ENCODE measurements at regions not wholly inside any gene's neighbourhood (a gene's known extent, or its start where the extent isn't known, plus 50 kb on each side); places are given as distances from the start of the nearest gene placed in this dataset.

GRCh38 chr3:74366331-74366730, 248.1 kb downstream of the CNTN3 start:
- no peaks in the 10 kb centered on the region for H3K27me3 ChIP-seq
- H3K4me3 ChIP-seq: no peak overlapping the region
- H3K4me2 ChIP-seq: no peak overlapping the region
- H3K9ac ChIP-seq: no peak overlapping the region
- no peak overlapping the region for H3K27ac ChIP-seq
- H4K20me1 ChIP-seq: no peaks in the 10 kb centered on the region
- H3K36me3 ChIP-seq: no peaks in the 10 kb centered on the region
- H3K9me3 ChIP-seq: no peaks in the 10 kb centered on the region
- TF ChIP-seq Cebpa-rat (IDR thresholded peaks at IDR 0.05): no peak
- H3K4me1 ChIP-seq: no peaks in the 10 kb centered on the region

GRCh38 chr3:74363346-74363745, 251.1 kb downstream of the CNTN3 start:
- no peak overlapping the region for H3K4me2 ChIP-seq
- no peaks in the 10 kb centered on the region for H3K36me3 ChIP-seq
- no peak for TF ChIP-seq Cebpa-rat (IDR thresholded peaks at IDR 0.05)
- H3K9ac ChIP-seq: no peak overlapping the region
- H3K9me3 ChIP-seq: no peaks in the 10 kb centered on the region
- H3K27me3 ChIP-seq: no peaks in the 10 kb centered on the region
- H4K20me1 ChIP-seq: no peaks in the 10 kb centered on the region
- no peak overlapping the region for H3K4me3 ChIP-seq
- H3K4me1 ChIP-seq: no peaks in the 10 kb centered on the region
- no peak overlapping the region for H3K27ac ChIP-seq

GRCh38 chr3:74360406-74360805, 254.1 kb downstream of the CNTN3 start:
- TF ChIP-seq Cebpa-rat (IDR thresholded peaks at IDR 0.05): no peak
- Histone ChIP-seq H3K27ac (no peak overlapping the region), H3K4me1 (no peaks in the 10 kb centered on the region), H3K9ac (no peak overlapping the region), H3K36me3 (no peaks in the 10 kb centered on the region), H4K20me1 (no peaks in the 10 kb centered on the region), H3K4me2 (no peak overlapping the region), H3K9me3 (no peaks in the 10 kb centered on the region), H3K4me3 (no peak overlapping the region), H3K27me3 (no peaks in the 10 kb centered on the region)

DNA sequence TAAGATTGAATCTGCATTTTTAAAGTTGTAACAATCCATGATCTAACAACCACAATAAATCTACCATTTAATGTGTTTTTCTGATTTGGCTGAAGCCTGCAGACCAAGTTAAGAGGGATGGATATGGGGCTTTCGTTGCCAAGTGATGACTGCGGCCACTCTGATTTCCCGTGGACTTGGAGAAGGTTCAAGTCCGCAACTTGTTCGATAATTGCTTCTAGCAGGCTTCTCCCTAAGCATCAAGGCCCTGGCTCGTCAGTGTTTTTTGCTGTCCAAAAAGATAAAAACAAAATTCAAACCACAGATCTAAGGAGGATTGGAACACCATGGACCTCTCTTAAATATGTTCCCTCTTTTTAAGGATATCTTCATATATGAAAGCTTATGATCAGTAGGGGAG, 256.6 kb downstream of the CNTN3 start:
- H3K27ac ChIP-seq: no peak overlapping the region
- TF ChIP-seq Cebpa-rat (IDR thresholded peaks at IDR 0.05): no peak
- H3K4me2 ChIP-seq: no peak overlapping the region
- no peaks in the 10 kb centered on the region for H3K36me3 ChIP-seq
- no peaks in the 10 kb centered on the region for H3K27me3 ChIP-seq
- no peaks in the 10 kb centered on the region for H3K4me1 ChIP-seq
- H3K9ac ChIP-seq: no peak overlapping the region
- no peaks in the 10 kb centered on the region for H3K9me3 ChIP-seq
- no peaks in the 10 kb centered on the region for H4K20me1 ChIP-seq
- no peak overlapping the region for H3K4me3 ChIP-seq

DNA sequence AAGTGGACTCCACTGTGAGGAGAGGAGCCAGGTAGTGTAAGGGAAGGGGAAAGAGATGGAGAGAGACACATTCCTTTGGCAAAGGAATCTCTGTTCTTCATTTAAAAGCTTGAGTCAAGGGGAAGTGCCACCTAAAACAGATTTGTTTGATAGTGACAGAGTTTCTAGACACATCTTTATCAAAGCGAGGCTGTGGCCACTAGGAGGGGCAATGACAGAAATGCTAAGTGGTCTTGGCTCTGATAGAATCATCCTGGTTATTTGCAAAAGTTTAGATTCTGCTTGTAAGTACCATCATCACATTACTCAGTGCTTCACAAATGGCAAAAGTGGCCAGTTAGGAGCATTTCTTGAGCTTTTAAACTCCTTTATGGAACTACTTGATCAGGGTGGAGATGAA, 261.4 kb downstream of the CNTN3 start:
- Histone ChIP-seq H4K20me1 (no peaks in the 10 kb centered on the region), H3K9me3 (no peaks in the 10 kb centered on the region), H3K4me1 (no peaks in the 10 kb centered on the region), H3K4me2 (no peak overlapping the region), H3K4me3 (no peak overlapping the region), H3K27me3 (no peaks in the 10 kb centered on the region), H3K9ac (no peak overlapping the region), H3K36me3 (no peaks in the 10 kb centered on the region), H3K27ac (no peak overlapping the region)
- TF ChIP-seq Cebpa-rat (IDR thresholded peaks at IDR 0.05): no peak

- no peak overlapping the region for H3K27ac ChIP-seq
- no peaks in the 10 kb centered on the region for H3K9me3 ChIP-seq
- no peak for TF ChIP-seq Cebpa-rat (IDR thresholded peaks at IDR 0.05)
- no peak overlapping the region for H3K4me3 ChIP-seq
- H3K4me1 ChIP-seq: no peaks in the 10 kb centered on the region
- no peaks in the 10 kb centered on the region for H3K27me3 ChIP-seq
- no peak overlapping the region for H3K4me2 ChIP-seq
- H3K36me3 ChIP-seq: no peaks in the 10 kb centered on the region
- no peak overlapping the region for H3K9ac ChIP-seq
- no peaks in the 10 kb centered on the region for H4K20me1 ChIP-seq
Measured at GRCh38 chr3:74352166-74352565, 262.3 kb downstream of the CNTN3 start.

GRCh38 chr3:74351213-74351612, 263.2 kb downstream of the CNTN3 start:
- no peak overlapping the region for H3K4me3 ChIP-seq
- no peak for TF ChIP-seq Cebpa-rat (IDR thresholded peaks at IDR 0.05)
- no peaks in the 10 kb centered on the region for H3K27me3 ChIP-seq
- H3K4me1 ChIP-seq: no peaks in the 10 kb centered on the region
- H4K20me1 ChIP-seq: no peaks in the 10 kb centered on the region
- no peak overlapping the region for H3K4me2 ChIP-seq
- H3K9ac ChIP-seq: no peak overlapping the region
- no peak overlapping the region for H3K27ac ChIP-seq
- no peaks in the 10 kb centered on the region for H3K9me3 ChIP-seq
- H3K36me3 ChIP-seq: no peaks in the 10 kb centered on the region

GRCh38 chr3:74349015-74349414, 265.4 kb downstream of the CNTN3 start:
- TF ChIP-seq Cebpa-rat (IDR thresholded peaks at IDR 0.05): no peak
- Histone ChIP-seq H3K4me1 (no peaks in the 10 kb centered on the region), H3K4me2 (no peak overlapping the region), H3K36me3 (no peaks in the 10 kb centered on the region), H3K27me3 (no peaks in the 10 kb centered on the region), H3K9me3 (no peaks in the 10 kb centered on the region), H3K27ac (no peak overlapping the region), H3K4me3 (no peak overlapping the region), H3K9ac (no peak overlapping the region), H4K20me1 (no peaks in the 10 kb centered on the region)

- Histone ChIP-seq H3K36me3 (no peaks in the 10 kb centered on the region), H3K4me3 (no peak overlapping the region), H4K20me1 (no peaks in the 10 kb centered on the region), H3K27ac (no peak overlapping the region), H3K4me2 (no peak overlapping the region), H3K27me3 (no peaks in the 10 kb centered on the region), H3K9ac (no peak overlapping the region), H3K4me1 (no peaks in the 10 kb centered on the region), H3K9me3 (no peaks in the 10 kb centered on the region)
- no peak for TF ChIP-seq Cebpa-rat (IDR thresholded peaks at IDR 0.05)
Measured at GRCh38 chr3:74347563-74348268, 266.7 kb downstream of the CNTN3 start.

DNA sequence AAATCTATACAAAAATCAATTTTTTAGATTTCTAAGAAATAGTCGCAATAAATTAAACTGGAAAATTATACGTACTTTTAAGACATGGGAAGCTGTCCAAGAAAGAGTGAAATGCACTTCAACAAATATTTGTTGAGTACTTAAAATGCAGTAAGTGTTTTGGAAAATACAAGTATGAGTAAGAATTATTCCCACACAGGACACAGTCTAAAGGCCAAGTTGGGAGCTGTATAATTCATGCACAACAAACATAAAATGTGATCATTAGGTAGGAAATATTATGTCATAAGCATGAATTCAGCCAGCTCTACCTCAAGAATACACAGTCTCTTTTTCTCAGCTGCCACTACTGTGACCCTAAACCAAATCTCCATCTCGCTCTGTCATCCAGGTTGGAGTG, 267.6 kb downstream of the CNTN3 start:
- Histone ChIP-seq H3K4me1 (no peaks in the 10 kb centered on the region), H3K9ac (no peak overlapping the region), H3K27me3 (no peaks in the 10 kb centered on the region), H3K36me3 (no peaks in the 10 kb centered on the region), H3K9me3 (no peaks in the 10 kb centered on the region), H3K27ac (no peak overlapping the region), H3K4me2 (no peak overlapping the region), H4K20me1 (no peaks in the 10 kb centered on the region), H3K4me3 (no peak overlapping the region)
- no peak for TF ChIP-seq Cebpa-rat (IDR thresholded peaks at IDR 0.05)

- Histone ChIP-seq H3K27me3 (no peaks in the 10 kb centered on the region), H3K4me1 (no peaks in the 10 kb centered on the region), H3K9ac (no peak overlapping the region), H4K20me1 (no peaks in the 10 kb centered on the region), H3K27ac (no peak overlapping the region), H3K4me3 (no peak overlapping the region), H3K9me3 (no peaks in the 10 kb centered on the region), H3K36me3 (no peaks in the 10 kb centered on the region), H3K4me2 (no peak overlapping the region)
- TF ChIP-seq Cebpa-rat (IDR thresholded peaks at IDR 0.05): no peak
Measured at GRCh38 chr3:74345701-74346100, 268.8 kb downstream of the CNTN3 start.

Data from BLaER1 (cell line).